ENCODE measurements at regions not wholly inside any gene's neighbourhood (a gene's known extent, or its start where the extent isn't known, plus 50 kb on each side); places are given as distances from the start of the nearest gene placed in this dataset.

DNA sequence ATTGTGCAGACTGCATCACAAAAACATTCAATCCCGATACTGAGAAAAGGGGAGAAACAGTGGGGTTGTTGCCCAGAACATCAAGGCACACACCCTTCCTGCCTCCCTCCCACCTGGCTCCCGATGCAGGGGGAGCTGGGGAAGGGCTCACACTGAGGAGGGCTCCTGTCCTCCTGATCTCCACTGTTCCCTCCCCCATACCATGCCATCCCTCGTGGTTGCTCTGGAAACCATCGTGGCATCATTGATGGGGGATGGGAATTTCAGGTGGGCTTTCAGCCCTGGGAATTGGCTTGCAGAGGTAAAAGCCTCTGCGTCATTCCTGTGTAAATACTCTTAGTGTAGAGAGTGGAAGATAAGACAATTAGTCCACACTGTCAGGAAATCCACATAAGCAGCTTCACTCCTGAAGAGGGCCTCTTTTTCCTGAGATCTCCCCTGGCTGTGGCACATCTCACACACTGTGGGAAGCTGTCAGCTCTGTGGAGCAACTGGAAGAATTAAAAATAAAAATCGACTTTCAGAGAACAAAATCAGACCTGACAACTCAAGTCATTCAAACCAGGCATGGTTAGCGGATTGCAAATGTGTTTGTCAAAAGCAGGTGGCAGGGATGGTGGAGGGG lies 176.0 kb downstream of the CHST1 start:
- no peak for TF ChIP-seq CTCF (IDR thresholded peaks at IDR 0.05; ENCODE audit: low read depth, low read length)
- no peak for TF ChIP-seq EZH2phosphoT487 (IDR thresholded peaks at IDR 0.05; ENCODE audit: low read depth)

Data from OCI-LY3 (cell line).